ENCODE measurements at regions not wholly inside any gene's neighbourhood (a gene's known extent, or its start where the extent isn't known, plus 50 kb on each side); places are given as distances from the start of the nearest gene placed in this dataset.

DNA sequence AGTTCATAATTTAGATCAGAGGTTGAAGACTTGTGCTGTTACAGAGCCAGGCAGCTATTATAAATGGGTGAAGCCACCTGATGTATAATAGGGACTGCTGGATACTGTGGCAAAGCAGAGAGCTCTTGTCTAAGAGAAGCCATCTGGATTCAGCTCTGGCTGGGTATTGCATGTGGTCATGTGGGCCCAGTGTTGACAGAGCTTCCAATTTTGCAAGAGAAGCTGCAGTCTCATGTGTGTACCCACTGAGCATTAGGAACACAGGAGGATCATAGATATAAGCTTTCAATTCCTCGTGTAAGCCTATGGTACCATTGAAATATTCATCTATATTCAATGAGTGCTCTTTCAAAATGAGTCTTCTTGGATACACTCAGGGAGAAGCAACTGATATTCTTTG is 303.9 kb upstream of the SLCO3A1 start:
- ChIA-PET CTCF (no interaction called here), POLR2A (interaction anchor here (0.6 kb wide), 1 partner anchor 1995 kb away, joined by 3 read pairs; no protein-coding TSS in a partner anchor)
- no peaks in the 10 kb centered on the region for H3K4me1 Mint-ChIP-seq (ENCODE audit: low read depth)
- peaks cover 6% of the 10 kb centered on the region for H3K27me3 Mint-ChIP-seq
- no peak overlapping the region for H3K27ac ChIP-seq (ENCODE audit: low read depth in 1 of 2, low read length in 2 of 2)
- TF ChIP-seq, protein P1, sequence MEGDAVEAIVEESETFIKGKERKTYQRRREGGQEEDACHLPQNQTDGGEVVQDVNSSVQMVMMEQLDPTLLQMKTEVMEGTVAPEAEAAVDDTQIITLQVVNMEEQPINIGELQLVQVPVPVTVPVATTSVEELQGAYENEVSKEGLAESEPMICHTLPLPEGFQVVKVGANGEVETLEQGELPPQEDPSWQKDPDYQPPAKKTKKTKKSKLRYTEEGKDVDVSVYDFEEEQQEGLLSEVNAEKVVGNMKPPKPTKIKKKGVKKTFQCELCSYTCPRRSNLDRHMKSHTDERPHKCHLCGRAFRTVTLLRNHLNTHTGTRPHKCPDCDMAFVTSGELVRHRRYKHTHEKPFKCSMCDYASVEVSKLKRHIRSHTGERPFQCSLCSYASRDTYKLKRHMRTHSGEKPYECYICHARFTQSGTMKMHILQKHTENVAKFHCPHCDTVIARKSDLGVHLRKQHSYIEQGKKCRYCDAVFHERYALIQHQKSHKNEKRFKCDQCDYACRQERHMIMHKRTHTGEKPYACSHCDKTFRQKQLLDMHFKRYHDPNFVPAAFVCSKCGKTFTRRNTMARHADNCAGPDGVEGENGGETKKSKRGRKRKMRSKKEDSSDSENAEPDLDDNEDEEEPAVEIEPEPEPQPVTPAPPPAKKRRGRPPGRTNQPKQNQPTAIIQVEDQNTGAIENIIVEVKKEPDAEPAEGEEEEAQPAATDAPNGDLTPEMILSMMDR (IDR thresholded peaks at IDR 0.05) = no peak
- no peaks in the 10 kb centered on the region for H3K36me3 Mint-ChIP-seq (ENCODE audit: low read depth)
- DNase-seq = no peak
- no peak overlapping the region for H3K27ac Mint-ChIP-seq
- no peaks in the 10 kb centered on the region for H3K9me3 Mint-ChIP-seq
- no peaks in the 10 kb centered on the region for H3K9me3 ChIP-seq (ENCODE audit: control insufficient read depth in 1 of 2, insufficient read depth in 1 of 2, low read length in 2 of 2)
- H3K27me3 ChIP-seq (ENCODE audit: control insufficient read depth in 1 of 2, insufficient read depth in 2 of 2, low read length in 2 of 2) = no peaks in the 10 kb centered on the region
- H3K36me3 ChIP-seq (ENCODE audit: insufficient read depth, low read length) = no peaks in the 10 kb centered on the region
- H3K4me3 Mint-ChIP-seq = no peak overlapping the region
- intact Hi-C loops (cut with DNase I, micrococcal nuclease) = no loop called here
- ATAC-seq (ENCODE audit: poor library complexity) = no peak
- H3K4me3 ChIP-seq (ENCODE audit: low read length) = no peak overlapping the region
- H3K4me1 ChIP-seq (ENCODE audit: insufficient read depth, low read length) = no peaks in the 10 kb centered on the region

DNA sequence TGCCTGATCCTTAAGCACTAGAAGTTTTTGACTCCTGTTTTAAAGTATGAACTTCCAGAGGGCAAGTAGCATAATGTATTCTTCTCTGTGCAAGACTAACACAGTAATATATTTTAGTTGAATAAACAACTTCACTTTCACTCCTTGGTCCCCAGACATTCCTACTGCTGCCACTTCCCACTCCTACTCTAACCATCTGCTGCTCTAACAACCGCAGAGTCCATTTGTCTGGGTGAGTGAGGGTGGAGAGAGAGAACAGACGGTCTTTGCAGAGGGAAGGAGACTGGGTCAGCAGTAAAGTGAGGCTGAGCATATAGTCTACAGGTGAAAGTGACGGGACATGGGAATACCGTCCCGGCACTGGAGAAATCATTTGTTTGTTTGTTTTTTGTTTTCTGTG is 301.0 kb upstream of the SLCO3A1 start:
- CTCF ChIA-PET = no interaction called here
- H3K27me3 Mint-ChIP-seq = no peaks in the 10 kb centered on the region
- H3K4me3 Mint-ChIP-seq = no peak overlapping the region
- H3K9me3 Mint-ChIP-seq = no peaks in the 10 kb centered on the region
- Histone ChIP-seq H3K27ac (ENCODE audit: low read depth in 1 of 2, low read length in 2 of 2) (no peak overlapping the region), H3K27me3 (ENCODE audit: control insufficient read depth in 1 of 2, insufficient read depth in 2 of 2, low read length in 2 of 2) (no peaks in the 10 kb centered on the region), H3K4me1 (ENCODE audit: insufficient read depth, low read length) (no peaks in the 10 kb centered on the region), H3K9me3 (ENCODE audit: control insufficient read depth in 1 of 2, insufficient read depth in 1 of 2, low read length in 2 of 2) (no peaks in the 10 kb centered on the region), H3K4me3 (ENCODE audit: low read length) (no peak overlapping the region), H3K36me3 (ENCODE audit: insufficient read depth, low read length) (no peaks in the 10 kb centered on the region)
- ATAC-seq (ENCODE audit: poor library complexity) (no peak), DNase-seq (no peak)
- no peaks in the 10 kb centered on the region for H3K36me3 Mint-ChIP-seq (ENCODE audit: low read depth)
- no peaks in the 10 kb centered on the region for H3K4me1 Mint-ChIP-seq (ENCODE audit: low read depth)
- TF ChIP-seq, protein P1 (IDR thresholded peaks at IDR 0.05) = no peak
- H3K27ac Mint-ChIP-seq = no peak overlapping the region
- POLR2A ChIA-PET = no interaction called here
- intact Hi-C loops (cut with DNase I, micrococcal nuclease) = no loop called here

DNA sequence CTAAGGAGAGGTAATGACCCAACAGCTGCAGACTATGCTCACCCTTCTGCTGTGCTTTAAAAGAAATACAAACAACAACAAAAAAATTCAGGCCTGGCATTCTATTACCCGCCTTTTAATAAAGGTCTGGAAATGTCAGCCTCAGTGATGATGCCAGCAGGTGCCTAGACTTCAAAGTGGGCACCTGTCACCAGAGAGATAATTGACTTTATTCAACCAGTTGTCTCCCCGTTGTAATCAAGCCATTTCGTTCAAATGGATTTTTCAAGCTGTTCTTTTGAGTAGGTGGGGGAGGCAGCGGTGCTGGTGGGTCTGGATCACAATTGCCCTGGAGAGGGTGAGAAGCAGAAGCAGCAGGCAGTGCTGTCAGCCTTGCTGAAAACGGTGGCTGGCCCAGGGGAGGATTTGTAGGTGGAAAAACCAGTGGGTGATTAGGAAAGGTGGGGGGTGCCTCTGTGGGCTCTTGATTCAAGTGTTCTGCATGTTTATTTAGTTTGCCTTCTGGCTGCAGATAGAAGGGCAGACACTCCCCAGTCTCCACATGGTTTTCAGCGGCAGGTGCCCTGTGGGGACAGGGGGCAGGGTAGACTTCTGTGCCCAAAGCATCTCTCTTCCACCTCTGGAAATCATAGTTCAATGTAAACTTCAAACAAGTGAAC is 300.2 kb upstream of the SLCO3A1 start:
- ATAC-seq (ENCODE audit: poor library complexity) = no peak
- ChIA-PET CTCF (no interaction called here), POLR2A (no interaction called here)
- H3K36me3 Mint-ChIP-seq (ENCODE audit: low read depth) = no peaks in the 10 kb centered on the region
- no peak overlapping the region for H3K27ac ChIP-seq (ENCODE audit: low read depth in 1 of 2, low read length in 2 of 2)
- no peaks in the 10 kb centered on the region for H3K27me3 ChIP-seq (ENCODE audit: control insufficient read depth in 1 of 2, insufficient read depth in 2 of 2, low read length in 2 of 2)
- H3K4me3 Mint-ChIP-seq = no peak overlapping the region
- intact Hi-C loops (cut with DNase I, micrococcal nuclease) = no loop called here
- H3K4me3 ChIP-seq (ENCODE audit: low read length) = no peak overlapping the region
- no peak for DNase-seq
- no peaks in the 10 kb centered on the region for H3K4me1 ChIP-seq (ENCODE audit: insufficient read depth, low read length)
- H3K36me3 ChIP-seq (ENCODE audit: insufficient read depth, low read length) = no peaks in the 10 kb centered on the region
- TF ChIP-seq, protein P1 (IDR thresholded peaks at IDR 0.05) = no peak
- no peaks in the 10 kb centered on the region for H3K27me3 Mint-ChIP-seq
- no peaks in the 10 kb centered on the region for H3K9me3 Mint-ChIP-seq
- no peak overlapping the region for H3K27ac Mint-ChIP-seq
- no peaks in the 10 kb centered on the region for H3K9me3 ChIP-seq (ENCODE audit: control insufficient read depth in 1 of 2, insufficient read depth in 1 of 2, low read length in 2 of 2)
- H3K4me1 Mint-ChIP-seq (ENCODE audit: low read depth) = no peaks in the 10 kb centered on the region

Data from CD4-positive, alpha-beta T cell (primary cell).